ENCODE measurements at regions not wholly inside any gene's neighbourhood (a gene's known extent, or its start where the extent isn't known, plus 50 kb on each side); places are given as distances from the start of the nearest gene placed in this dataset.

GRCh38 chr10:28147706-28148105 is 148.8 kb upstream of the ODAD2 start:
- no peak overlapping the region for H3K27ac Mint-ChIP-seq
- H3K27me3 Mint-ChIP-seq = no peaks in the 10 kb centered on the region
- no peak overlapping the region for H3K4me3 Mint-ChIP-seq
- peaks cover 2% of the 10 kb centered on the region for H3K4me1 Mint-ChIP-seq
- DNase-seq (no peak), ATAC-seq (no peak)
- CTCF ChIA-PET = interaction anchor here (1.7 kb wide), 1 partner anchor 10 kb away, joined by 5 read pairs; no protein-coding TSS in a partner anchor
- H3K9me3 Mint-ChIP-seq (ENCODE audit: low read depth) = no peaks in the 10 kb centered on the region
- H3K36me3 Mint-ChIP-seq = no peaks in the 10 kb centered on the region

DNA sequence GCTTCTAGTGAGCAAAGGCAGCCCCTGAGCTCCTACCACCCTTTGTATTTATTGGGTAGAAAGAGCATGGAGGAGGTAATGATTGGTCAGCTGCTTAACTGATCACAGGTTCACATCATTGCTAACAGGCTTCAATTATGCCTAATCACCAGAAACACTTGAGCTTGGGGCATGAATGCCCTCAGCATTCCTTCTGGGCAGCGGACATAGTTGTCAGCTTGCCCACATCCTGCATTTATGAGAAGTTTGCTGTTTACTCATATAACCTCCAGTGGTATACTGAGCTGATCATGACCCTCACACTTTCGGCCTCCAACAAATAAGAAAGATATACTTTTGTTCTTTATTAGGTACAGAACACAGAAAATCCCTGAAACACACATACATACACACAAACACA is 140.3 kb upstream of the ODAD2 start:
- no peaks in the 10 kb centered on the region for H3K27me3 Mint-ChIP-seq
- H3K9me3 Mint-ChIP-seq (ENCODE audit: low read depth) = peaks cover 20% of the 10 kb centered on the region
- no peak overlapping the region for H3K27ac Mint-ChIP-seq
- H3K36me3 Mint-ChIP-seq = peaks cover 9% of the 10 kb centered on the region
- H3K4me1 Mint-ChIP-seq = no peaks in the 10 kb centered on the region
- DNase-seq (no peak), ATAC-seq (no peak)
- CTCF ChIA-PET = no interaction called here
- no peak overlapping the region for H3K4me3 Mint-ChIP-seq

DNA sequence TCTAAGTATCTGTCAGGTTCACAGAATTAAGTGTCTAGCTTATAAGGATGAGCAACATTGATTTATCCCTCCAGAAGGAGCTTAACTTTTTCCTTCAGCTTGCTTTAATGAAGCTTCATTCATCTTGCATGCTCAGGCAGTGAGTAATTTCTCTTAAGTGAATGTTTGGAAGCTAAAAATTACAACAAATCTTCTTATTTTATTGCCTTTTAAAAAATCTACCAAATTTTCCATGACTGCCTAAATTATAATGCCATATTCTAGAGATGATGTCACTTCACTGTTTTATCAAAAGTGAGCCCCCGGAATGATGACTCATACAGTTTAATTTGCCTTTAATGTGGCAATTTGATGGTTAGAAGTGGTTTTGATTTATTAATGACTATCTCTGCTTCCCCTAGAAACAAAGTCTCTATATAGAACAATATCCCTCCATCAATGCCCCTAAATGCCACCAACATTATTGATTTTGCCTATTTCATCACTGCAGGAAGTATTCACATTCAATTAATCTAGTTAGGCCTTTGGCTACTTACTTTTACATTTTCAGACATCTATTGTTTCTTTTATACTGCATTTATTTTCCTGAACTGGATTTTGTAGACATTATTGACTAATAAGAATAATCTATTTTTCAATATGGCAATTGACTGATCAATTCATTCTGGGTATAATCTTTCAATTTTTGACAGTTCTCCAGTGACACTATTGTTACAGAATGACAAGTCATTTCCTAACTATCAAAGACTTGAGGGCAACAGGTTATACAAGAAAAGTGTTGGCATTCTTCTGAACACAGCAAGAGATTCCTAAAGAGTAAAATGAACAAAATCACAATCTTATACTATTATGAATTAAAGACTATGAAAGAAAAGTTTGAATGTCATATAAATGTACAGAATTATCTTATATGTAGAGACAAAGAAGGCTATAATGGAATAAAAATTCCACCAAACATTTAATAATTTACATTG is 139.3 kb upstream of the ODAD2 start:
- DNase-seq (no peak), ATAC-seq (no peak)
- Mint-ChIP-seq H3K9me3 (ENCODE audit: low read depth) (peaks cover 22% of the 10 kb centered on the region), H3K4me3 (no peak overlapping the region), H3K27me3 (no peaks in the 10 kb centered on the region), H3K27ac (no peak overlapping the region), H3K4me1 (no peaks in the 10 kb centered on the region), H3K36me3 (peaks cover 9% of the 10 kb centered on the region)
- CTCF ChIA-PET = interaction anchor here (1.7 kb wide), 2 partner anchors 9 to 41 kb away, joined by 3 to 5 read pairs; no protein-coding TSS in a partner anchor

GRCh38 chr10:28135258-28135657 is 136.4 kb upstream of the ODAD2 start:
- H3K36me3 Mint-ChIP-seq = peaks cover 9% of the 10 kb centered on the region
- no peaks in the 10 kb centered on the region for H3K27me3 Mint-ChIP-seq
- no peaks in the 10 kb centered on the region for H3K4me1 Mint-ChIP-seq
- CTCF ChIA-PET = no interaction called here
- no peak overlapping the region for H3K4me3 Mint-ChIP-seq
- peaks cover 24% of the 10 kb centered on the region for H3K9me3 Mint-ChIP-seq (ENCODE audit: low read depth)
- no peak overlapping the region for H3K27ac Mint-ChIP-seq
- DNase-seq (no peak), ATAC-seq (no peak)

DNA sequence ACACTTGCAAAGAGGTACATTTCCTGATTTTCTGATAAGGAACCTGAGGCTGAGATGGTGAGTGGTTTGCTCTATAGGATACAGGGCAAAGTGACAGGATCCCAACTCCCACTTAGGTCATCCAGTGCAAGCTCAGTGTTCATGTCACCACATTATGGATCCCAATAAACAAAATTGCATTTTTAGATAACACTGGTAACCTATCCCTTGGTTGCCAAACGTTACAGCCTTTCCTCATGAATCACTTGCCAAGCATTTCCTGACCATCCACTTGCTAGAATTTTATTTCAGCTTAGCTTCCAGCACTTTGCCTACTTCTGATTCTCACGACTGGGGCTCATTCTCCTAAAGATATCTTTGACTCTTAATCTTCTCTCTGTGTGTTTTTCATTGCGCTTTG is 131.4 kb upstream of the ODAD2 start:
- CTCF ChIA-PET = no interaction called here
- H3K27me3 Mint-ChIP-seq = no peaks in the 10 kb centered on the region
- ATAC-seq = no peak
- no peak overlapping the region for H3K27ac Mint-ChIP-seq
- H3K36me3 Mint-ChIP-seq = peaks cover 1% of the 10 kb centered on the region
- H3K9me3 Mint-ChIP-seq (ENCODE audit: low read depth) = peaks cover 8% of the 10 kb centered on the region
- no peak overlapping the region for H3K4me3 Mint-ChIP-seq
- no peak for DNase-seq
- H3K4me1 Mint-ChIP-seq = no peaks in the 10 kb centered on the region

GRCh38 chr10:28127881-28128280 is 129.0 kb upstream of the ODAD2 start:
- Mint-ChIP-seq H3K4me3 (no peak overlapping the region), H3K36me3 (peaks cover 1% of the 10 kb centered on the region), H3K27me3 (no peaks in the 10 kb centered on the region), H3K4me1 (no peaks in the 10 kb centered on the region), H3K27ac (no peak overlapping the region), H3K9me3 (ENCODE audit: low read depth) (no peaks in the 10 kb centered on the region)
- ATAC-seq (no peak), DNase-seq (no peak)
- CTCF ChIA-PET = no interaction called here

GRCh38 chr10:28125701-28126100 is 126.8 kb upstream of the ODAD2 start:
- ATAC-seq = no peak
- no peaks in the 10 kb centered on the region for H3K9me3 Mint-ChIP-seq (ENCODE audit: low read depth)
- H3K27me3 Mint-ChIP-seq = no peaks in the 10 kb centered on the region
- H3K36me3 Mint-ChIP-seq = peaks cover 1% of the 10 kb centered on the region
- no peak overlapping the region for H3K4me3 Mint-ChIP-seq
- no peak for DNase-seq
- H3K4me1 Mint-ChIP-seq = no peaks in the 10 kb centered on the region
- CTCF ChIA-PET = no interaction called here
- H3K27ac Mint-ChIP-seq = no peak overlapping the region

- CTCF ChIA-PET = no interaction called here
- Mint-ChIP-seq H3K9me3 (ENCODE audit: low read depth) (no peaks in the 10 kb centered on the region), H3K4me3 (no peak overlapping the region), H3K36me3 (peaks cover 1% of the 10 kb centered on the region), H3K27ac (no peak overlapping the region), H3K27me3 (no peaks in the 10 kb centered on the region), H3K4me1 (peaks cover 9% of the 10 kb centered on the region)
- no peak for DNase-seq
- no peak for ATAC-seq
Measured at GRCh38 chr10:28120795-28121194, 121.9 kb upstream of the ODAD2 start.

- Mint-ChIP-seq H3K4me3 (no peak overlapping the region), H3K27ac (no peak overlapping the region), H3K36me3 (peaks cover 1% of the 10 kb centered on the region), H3K4me1 (peaks cover 9% of the 10 kb centered on the region), H3K9me3 (ENCODE audit: low read depth) (no peaks in the 10 kb centered on the region), H3K27me3 (no peaks in the 10 kb centered on the region)
- no peak for ATAC-seq
- CTCF ChIA-PET = no interaction called here
- DNase-seq = no peak
Measured at GRCh38 chr10:28120043-28120749, 121.3 kb upstream of the ODAD2 start.

DNA sequence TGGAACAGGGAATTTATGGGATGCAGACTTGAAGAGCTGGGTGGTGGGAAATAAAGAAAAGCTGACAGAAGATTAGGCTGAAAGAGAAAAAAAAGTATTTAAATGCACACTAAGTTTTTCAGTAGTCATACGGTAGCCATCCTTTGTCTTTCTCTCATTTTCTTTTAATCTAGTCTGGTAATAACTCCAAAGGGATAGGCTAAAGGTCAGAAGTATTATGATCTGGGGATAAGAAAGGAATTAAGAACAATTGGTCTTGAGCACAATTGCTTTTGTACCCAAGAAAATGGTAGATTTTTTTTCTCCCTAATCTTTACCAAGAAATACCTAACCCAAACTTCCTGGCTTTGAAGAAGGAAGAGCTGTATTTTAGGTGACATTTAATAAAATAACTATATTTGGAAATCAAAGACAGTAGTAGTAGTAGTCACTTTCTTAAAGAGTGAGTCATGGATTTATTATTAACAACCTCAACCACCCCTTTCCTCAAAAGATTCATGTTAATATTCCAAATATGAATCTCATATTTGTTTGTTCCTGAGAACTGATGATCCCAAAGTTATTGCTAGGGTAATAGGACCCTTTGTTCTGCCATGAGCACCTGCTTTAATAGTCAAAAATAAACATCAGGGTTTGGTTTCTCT is 120.2 kb upstream of the ODAD2 start:
- Mint-ChIP-seq H3K27me3 (no peaks in the 10 kb centered on the region), H3K9me3 (ENCODE audit: low read depth) (no peaks in the 10 kb centered on the region), H3K27ac (no peak overlapping the region), H3K4me1 (peaks cover 9% of the 10 kb centered on the region), H3K36me3 (peaks cover 1% of the 10 kb centered on the region), H3K4me3 (no peak overlapping the region)
- no peak for DNase-seq
- no peak for ATAC-seq
- CTCF ChIA-PET = no interaction called here

- H3K27ac Mint-ChIP-seq = no peak overlapping the region
- no peaks in the 10 kb centered on the region for H3K4me1 Mint-ChIP-seq
- no peaks in the 10 kb centered on the region for H3K36me3 Mint-ChIP-seq
- DNase-seq = no peak
- CTCF ChIA-PET = no interaction called here
- no peak overlapping the region for H3K4me3 Mint-ChIP-seq
- no peaks in the 10 kb centered on the region for H3K27me3 Mint-ChIP-seq
- no peak for ATAC-seq
- H3K9me3 Mint-ChIP-seq (ENCODE audit: low read depth) = no peaks in the 10 kb centered on the region
Measured at GRCh38 chr10:28113202-28113601, 114.3 kb upstream of the ODAD2 start.

DNA sequence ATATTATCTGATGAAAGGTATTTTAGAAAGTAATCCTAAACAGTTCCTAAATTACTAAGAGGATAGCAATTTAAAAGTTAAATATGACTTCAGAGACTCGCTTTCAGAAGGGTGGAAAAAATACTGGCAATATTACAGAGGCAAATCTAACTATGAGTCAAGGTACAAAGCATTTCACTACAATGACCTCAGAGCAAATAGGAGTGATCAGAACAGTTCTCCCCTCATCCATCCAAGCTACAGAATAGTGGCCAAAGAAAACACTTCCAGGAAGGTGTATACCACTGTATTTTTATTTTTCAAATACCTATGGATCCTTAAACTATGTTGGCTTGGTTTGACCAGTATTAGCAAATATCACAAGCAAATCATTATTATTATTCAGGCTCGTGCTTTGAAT is 112.8 kb upstream of the ODAD2 start:
- H3K4me3 Mint-ChIP-seq = no peak overlapping the region
- H3K36me3 Mint-ChIP-seq = no peaks in the 10 kb centered on the region
- ATAC-seq (no peak), DNase-seq (no peak)
- no peaks in the 10 kb centered on the region for H3K9me3 Mint-ChIP-seq (ENCODE audit: low read depth)
- H3K4me1 Mint-ChIP-seq = no peaks in the 10 kb centered on the region
- no peak overlapping the region for H3K27ac Mint-ChIP-seq
- H3K27me3 Mint-ChIP-seq = no peaks in the 10 kb centered on the region
- CTCF ChIA-PET = no interaction called here

GRCh38 chr10:28105561-28105960 is 106.7 kb upstream of the ODAD2 start:
- DNase-seq = no peak
- H3K4me3 Mint-ChIP-seq = no peak overlapping the region
- no peak overlapping the region for H3K27ac Mint-ChIP-seq
- no peaks in the 10 kb centered on the region for H3K4me1 Mint-ChIP-seq
- no peaks in the 10 kb centered on the region for H3K27me3 Mint-ChIP-seq
- CTCF ChIA-PET = no interaction called here
- ATAC-seq = no peak
- no peaks in the 10 kb centered on the region for H3K9me3 Mint-ChIP-seq (ENCODE audit: low read depth)
- no peaks in the 10 kb centered on the region for H3K36me3 Mint-ChIP-seq

- CTCF ChIA-PET = no interaction called here
- Mint-ChIP-seq H3K27me3 (no peaks in the 10 kb centered on the region), H3K9me3 (ENCODE audit: low read depth) (no peaks in the 10 kb centered on the region), H3K4me1 (no peaks in the 10 kb centered on the region), H3K36me3 (no peaks in the 10 kb centered on the region), H3K27ac (no peak overlapping the region), H3K4me3 (no peak overlapping the region)
- ATAC-seq = no peak
- DNase-seq = no peak
Measured at GRCh38 chr10:28097633-28098032, 98.8 kb upstream of the ODAD2 start.
